ENCODE measurements at regions not wholly inside any gene's neighbourhood (a gene's known extent, or its start where the extent isn't known, plus 50 kb on each side); places are given as distances from the start of the nearest gene placed in this dataset.
A peak's percentile ranks its signal among the peaks of the same experiment; 100 is the strongest.

GRCh38 chr9:134502266-134502791 lies 139.3 kb upstream of the COL5A1 start:
- DNase-seq (ENCODE audit: low read depth) = no peak

- peak; percentile 98 for DNase-seq (ENCODE audit: low read depth)
Observed at GRCh38 chr9:134502809-134503211, 138.8 kb upstream of the COL5A1 start.

- no peak for DNase-seq (ENCODE audit: low read depth)
Observed at GRCh38 chr9:134503301-134504105, 138.1 kb upstream of the COL5A1 start.

- no peak for DNase-seq (ENCODE audit: low read depth)
Observed at GRCh38 chr9:134504106-134504385, 137.6 kb upstream of the COL5A1 start.

GRCh38 chr9:134505032-134505431 lies 136.6 kb upstream of the COL5A1 start:
- no peak for DNase-seq (ENCODE audit: low read depth)

GRCh38 chr9:134509281-134509680 lies 132.3 kb upstream of the COL5A1 start:
- DNase-seq (ENCODE audit: low read depth) = peak; percentile 21

GRCh38 chr9:134509817-134510216 lies 131.8 kb upstream of the COL5A1 start:
- DNase-seq (ENCODE audit: low read depth) = no peak

GRCh38 chr9:134514503-134514902 lies 127.1 kb upstream of the COL5A1 start:
- DNase-seq (ENCODE audit: low read depth) = no peak

GRCh38 chr9:134515026-134515821 lies 126.4 kb upstream of the COL5A1 start:
- no peak for DNase-seq (ENCODE audit: low read depth)

GRCh38 chr9:134516464-134516863 lies 125.1 kb upstream of the COL5A1 start:
- DNase-seq (ENCODE audit: low read depth) = no peak

- no peak for DNase-seq (ENCODE audit: low read depth)
Observed at GRCh38 chr9:134517069-134517680, 124.4 kb upstream of the COL5A1 start.

GRCh38 chr9:134518004-134518606 lies 123.5 kb upstream of the COL5A1 start:
- DNase-seq (ENCODE audit: low read depth) = no peak

- no peak for DNase-seq (ENCODE audit: low read depth)
Observed at GRCh38 chr9:134519375-134520070, 122.1 kb upstream of the COL5A1 start.

- DNase-seq (ENCODE audit: low read depth) = no peak
Observed at GRCh38 chr9:134521817-134522501, 119.6 kb upstream of the COL5A1 start.

GRCh38 chr9:134522502-134522848 lies 119.1 kb upstream of the COL5A1 start:
- DNase-seq (ENCODE audit: low read depth) = no peak

- DNase-seq (ENCODE audit: low read depth) = no peak
Observed at GRCh38 chr9:134522976-134523375, 118.6 kb upstream of the COL5A1 start.

- DNase-seq (ENCODE audit: low read depth) = no peak
Observed at GRCh38 chr9:134525070-134525815, 116.4 kb upstream of the COL5A1 start.

GRCh38 chr9:134525841-134526583 lies 115.6 kb upstream of the COL5A1 start:
- DNase-seq (ENCODE audit: low read depth) = no peak

- no peak for DNase-seq (ENCODE audit: low read depth)
Observed at GRCh38 chr9:134526584-134527477, 114.8 kb upstream of the COL5A1 start.

All from iris pigment epithelial cell (primary cell).